Fibroblast of lung (primary cell): ENCODE measurements at regions not wholly inside any gene's neighbourhood (a gene's known extent, or its start where the extent isn't known, plus 50 kb on each side); places are given as distances from the start of the nearest gene placed in this dataset.

Experiments used
- EZH2 ChIP-seq: IDR thresholded peaks from 2 replicates; pipeline ENCODE4 v1.5.1; 2012; ENCODE audit warnings: low read length, control low read depth, mild to moderate bottlenecking; ENCODE audit errors: missing control alignments
- TF ChIP-seq, protein P1 (sequence below), 2 donors: IDR thresholded peaks in 1 of 2; conservative IDR thresholded peaks in 1 of 2; 1 replicate in 1 of 2; 2 replicates in 1 of 2; pipeline ENCODE4 v1.5.1; 2011 to 2012; ENCODE audit warnings: low read length in 2 of 2, control low read depth in 1 of 2, inconsistent platforms in 1 of 2, low read depth in 1 of 2, mild to moderate bottlenecking in 1 of 2

DNA sequence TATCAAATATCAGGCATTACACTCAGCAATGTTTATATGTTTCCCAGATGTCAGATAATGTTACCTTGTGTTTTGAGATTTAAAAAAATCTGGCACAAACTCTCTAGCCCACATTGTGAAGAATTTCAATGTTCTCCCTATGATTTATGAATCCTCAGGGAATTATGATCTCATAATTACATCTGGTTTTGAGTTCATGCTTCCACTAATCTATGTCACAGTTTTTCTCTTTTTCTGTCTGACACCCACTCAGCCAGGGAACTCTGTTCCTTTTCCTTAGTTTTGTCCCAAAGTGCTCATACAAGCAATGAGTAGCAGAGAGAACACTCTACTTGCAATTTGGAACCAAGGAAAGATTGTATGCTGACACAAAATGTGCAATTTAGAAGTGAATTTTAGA, 212.1 kb upstream of the POF1B start:
- TF ChIP-seq, protein P1, sequence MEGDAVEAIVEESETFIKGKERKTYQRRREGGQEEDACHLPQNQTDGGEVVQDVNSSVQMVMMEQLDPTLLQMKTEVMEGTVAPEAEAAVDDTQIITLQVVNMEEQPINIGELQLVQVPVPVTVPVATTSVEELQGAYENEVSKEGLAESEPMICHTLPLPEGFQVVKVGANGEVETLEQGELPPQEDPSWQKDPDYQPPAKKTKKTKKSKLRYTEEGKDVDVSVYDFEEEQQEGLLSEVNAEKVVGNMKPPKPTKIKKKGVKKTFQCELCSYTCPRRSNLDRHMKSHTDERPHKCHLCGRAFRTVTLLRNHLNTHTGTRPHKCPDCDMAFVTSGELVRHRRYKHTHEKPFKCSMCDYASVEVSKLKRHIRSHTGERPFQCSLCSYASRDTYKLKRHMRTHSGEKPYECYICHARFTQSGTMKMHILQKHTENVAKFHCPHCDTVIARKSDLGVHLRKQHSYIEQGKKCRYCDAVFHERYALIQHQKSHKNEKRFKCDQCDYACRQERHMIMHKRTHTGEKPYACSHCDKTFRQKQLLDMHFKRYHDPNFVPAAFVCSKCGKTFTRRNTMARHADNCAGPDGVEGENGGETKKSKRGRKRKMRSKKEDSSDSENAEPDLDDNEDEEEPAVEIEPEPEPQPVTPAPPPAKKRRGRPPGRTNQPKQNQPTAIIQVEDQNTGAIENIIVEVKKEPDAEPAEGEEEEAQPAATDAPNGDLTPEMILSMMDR (conservative IDR thresholded peaks at IDR 0.05 in 1 of 2, IDR thresholded peaks at IDR 0.05 in 1 of 2; ENCODE audit: low read depth in 1 of 2, low read length in 2 of 2), result no peak
- no peak for TF ChIP-seq EZH2
